Stimulated activated CD8-positive, alpha-beta memory T cell treated with anti-CD3 and anti-CD28 coated beads, Interleukin-4, amount 100 ng/mL, for 24 hours (primary cell): ENCODE measurements at regions not wholly inside any gene's neighbourhood (a gene's known extent, or its start where the extent isn't known, plus 50 kb on each side); places are given as distances from the start of the nearest gene placed in this dataset.

ENCODE experiments used
- DNase-seq: peaks from one replicate; pipeline ENCODE4 v3.0.0-alpha.2; 2020; ENCODE audit warnings: low read depth

GRCh38 chr10:90592638-90593302, 265.1 kb downstream of the HTR7 start:
- no peak for DNase-seq

DNA sequence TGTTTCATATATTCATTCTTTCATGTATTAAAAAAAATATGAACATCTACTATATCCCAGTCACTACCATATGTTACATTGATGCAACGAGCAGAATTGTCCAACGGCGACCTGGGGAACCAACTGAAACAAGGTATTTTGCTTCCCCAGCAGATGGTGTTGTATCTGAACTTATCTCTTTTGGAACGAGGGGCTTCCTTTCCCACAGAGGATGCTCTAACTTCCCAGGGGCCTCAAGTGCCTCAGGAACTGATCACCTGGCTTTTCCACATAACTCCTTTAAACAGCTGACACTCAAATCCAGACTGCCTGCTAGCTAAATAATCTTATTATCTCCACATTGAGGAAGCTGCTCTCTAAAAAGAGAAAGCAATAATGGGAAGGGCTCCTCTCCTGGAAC, 259.3 kb downstream of the HTR7 start:
- DNase-seq: no peak

DNA sequence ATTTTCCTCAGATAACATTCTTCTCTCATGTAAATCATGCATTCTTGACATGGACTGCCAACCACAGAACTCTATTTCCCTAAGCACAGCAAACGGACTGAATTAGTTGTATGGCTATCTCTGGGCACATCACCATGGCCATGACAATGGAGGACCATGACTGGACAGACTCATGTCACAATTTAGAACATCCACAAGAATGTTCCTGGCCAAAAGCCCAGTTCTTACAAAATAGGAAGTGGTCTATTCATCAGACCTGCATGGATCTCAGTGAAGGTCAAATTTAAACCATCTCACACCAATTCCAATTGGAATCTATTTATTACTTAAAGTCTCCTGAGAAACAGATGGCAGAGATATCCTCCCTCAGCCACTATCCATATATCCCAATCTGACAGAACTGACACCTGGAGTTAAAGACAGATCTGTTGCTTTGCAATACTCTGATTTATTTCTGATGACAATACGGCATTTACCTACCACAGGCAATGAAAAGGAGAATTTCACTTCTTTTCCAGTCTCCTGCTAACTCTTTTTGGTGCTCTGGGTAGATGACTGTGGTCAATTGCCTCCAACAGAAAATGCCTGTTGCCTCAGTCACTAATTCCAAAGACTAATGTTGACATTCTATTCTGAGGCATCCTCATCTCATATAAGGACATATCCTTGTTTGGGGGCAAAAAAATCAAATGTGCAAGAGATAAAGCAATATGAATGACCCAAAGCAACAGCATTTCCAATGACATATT, 254.8 kb downstream of the HTR7 start:
- no peak for DNase-seq

DNA sequence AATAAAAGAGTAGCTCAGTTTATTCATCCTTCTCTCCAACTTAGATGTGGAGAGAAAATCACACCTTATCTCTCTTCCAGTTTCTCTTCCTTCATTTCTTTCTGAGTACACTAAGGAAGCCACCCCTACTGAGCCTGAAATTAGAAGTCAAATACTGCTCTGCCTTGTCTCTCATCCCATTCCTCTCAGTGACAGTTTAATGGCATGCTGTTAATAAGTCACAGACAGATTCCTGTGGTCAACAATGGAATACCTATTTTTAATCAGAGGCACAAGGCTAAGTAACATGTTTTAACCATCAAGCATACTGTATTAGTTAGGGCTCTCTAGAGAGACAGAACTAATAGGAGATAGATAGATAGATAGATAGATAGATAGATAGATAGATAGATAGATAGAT, 253.2 kb downstream of the HTR7 start:
- no peak for DNase-seq

GRCh38 chr10:90605506-90605905, 252.3 kb downstream of the HTR7 start:
- DNase-seq: no peak

DNA sequence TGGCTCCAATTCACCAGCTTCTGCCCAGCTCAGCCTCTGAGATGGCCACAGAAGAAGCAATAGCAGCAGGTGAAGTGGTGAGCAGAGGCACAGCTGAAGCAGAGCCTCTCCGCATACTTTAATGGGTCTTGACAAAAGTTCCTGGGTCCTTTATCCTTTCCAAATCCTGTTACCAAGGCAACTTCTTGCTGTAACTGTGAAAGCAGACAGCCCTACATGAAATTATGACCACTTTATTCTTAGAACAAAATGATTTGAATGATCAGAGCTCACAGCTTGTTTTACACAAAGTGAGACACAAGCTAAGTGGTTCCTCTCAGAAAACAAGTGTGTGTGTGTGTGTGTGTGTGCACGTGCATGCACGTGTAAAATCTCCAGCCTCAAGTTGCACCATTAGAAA, 245.6 kb downstream of the HTR7 start:
- no peak for DNase-seq

DNA sequence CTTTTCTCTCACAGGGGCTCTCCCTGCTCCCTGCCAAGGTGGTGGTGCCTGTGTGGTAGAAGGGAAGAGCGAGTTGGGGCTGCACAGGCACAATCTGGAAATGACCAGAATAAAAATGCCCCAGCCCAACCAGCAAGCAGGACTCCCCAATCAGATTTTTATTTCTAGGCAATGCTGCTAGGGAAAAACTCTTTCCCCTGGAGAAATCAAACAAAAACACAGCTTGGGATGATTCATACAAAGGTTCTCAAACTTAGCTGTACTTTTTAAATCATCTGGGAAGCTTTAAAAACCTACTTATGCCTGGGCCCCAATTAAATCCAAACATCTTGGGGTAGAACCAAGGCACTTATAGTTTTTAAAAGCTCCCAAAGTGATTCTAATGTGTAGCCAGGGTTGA, 243.2 kb downstream of the HTR7 start:
- DNase-seq: no peak

GRCh38 chr10:90621577-90621976, 236.3 kb downstream of the HTR7 start:
- no peak for DNase-seq

DNA sequence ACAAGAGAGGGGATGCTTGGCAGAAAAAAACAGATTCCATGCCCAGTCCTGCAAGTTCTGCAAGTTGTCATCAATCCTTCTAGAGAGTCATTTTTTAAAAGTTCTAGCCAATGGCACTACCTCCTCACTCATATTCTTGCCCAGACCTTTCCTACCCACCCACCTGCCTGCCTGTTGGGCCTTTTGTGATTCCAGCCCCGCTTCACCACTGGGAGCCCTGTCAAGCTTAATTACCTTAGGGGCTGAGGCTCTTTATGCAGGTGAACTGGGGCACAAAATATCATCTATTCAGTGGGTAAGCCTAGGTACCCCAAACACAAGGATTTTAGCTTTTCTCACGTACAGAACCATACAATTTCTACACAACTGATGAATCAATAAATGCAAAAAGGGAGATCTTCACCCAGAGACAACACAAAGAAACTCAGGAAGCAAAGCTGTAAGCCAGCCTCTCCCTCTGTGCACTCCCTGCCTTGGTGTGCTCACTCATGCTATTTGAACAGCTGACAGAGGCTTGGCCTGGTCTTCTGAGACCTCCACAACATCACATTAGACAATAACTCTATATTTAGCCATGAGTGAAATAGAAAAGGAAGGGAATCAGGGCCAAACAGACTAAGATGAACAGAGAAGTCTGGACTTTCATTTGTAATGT, 222.6 kb downstream of the HTR7 start:
- no peak for DNase-seq

- no peak for DNase-seq
Measured at GRCh38 chr10:90640756-90641155, 217.1 kb downstream of the HTR7 start.

GRCh38 chr10:90641731-90642130, 216.1 kb downstream of the HTR7 start:
- no peak for DNase-seq

- DNase-seq: no peak
Measured at GRCh38 chr10:90642136-90642535, 215.7 kb downstream of the HTR7 start.

DNA sequence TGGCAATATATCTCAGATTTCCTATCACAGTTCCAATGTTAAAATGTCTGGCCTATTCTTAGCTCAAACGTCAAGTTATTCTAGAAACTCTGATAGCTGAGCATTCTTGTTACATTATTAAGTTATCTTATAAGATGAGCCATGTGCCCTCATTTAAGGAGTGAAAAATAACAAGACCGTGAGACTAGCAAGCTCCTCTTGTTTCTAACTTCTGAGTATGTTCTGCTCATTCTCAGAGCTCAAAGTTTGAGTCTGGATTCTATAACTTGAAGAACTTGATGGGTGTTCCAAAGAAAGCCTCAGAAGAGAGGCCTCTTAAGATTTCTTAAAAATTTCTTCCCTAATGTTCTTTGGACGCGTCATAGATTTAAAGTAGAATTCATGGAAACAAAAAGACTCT, 215.2 kb downstream of the HTR7 start:
- DNase-seq: no peak

GRCh38 chr10:90644165-90644564, 213.7 kb downstream of the HTR7 start:
- DNase-seq: no peak

DNA sequence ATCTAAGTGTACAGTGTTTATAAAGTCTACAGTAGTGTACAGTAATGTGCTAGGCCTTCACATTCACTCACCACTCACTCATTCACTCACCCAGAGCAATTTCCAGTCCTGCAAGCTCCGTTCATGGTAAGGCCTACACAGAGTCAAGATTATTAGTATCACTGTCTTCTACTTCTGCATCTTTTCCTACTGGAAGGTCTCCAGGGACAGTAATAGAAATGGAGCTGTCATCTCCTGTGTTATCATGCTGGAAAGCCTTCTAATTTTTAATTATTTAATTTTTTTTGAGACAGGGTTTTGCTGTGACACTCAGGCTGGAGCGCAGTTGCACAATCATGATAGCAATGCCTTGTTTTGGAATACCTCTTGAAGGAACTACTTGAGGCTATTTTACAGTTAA, 207.0 kb downstream of the HTR7 start:
- DNase-seq: no peak

DNA sequence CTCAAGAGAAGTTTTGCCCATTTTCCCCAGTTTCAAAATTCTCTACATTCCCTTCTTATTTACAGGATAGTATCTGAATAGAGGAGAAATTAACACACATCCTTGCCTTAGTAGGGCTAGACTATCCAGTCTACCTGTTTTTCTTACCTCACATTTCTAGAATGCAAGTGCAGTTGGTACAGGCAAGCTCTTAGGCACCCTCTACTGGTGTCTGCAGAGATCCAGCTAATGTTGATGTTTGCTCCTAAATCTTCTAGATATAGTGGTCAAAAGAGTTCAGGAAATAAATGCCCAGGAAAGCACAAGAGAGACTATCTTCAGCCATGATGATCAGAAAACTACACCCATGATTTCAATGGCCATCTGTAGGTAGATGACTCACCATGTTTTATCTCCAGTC, 205.3 kb downstream of the HTR7 start:
- DNase-seq: no peak

DNA sequence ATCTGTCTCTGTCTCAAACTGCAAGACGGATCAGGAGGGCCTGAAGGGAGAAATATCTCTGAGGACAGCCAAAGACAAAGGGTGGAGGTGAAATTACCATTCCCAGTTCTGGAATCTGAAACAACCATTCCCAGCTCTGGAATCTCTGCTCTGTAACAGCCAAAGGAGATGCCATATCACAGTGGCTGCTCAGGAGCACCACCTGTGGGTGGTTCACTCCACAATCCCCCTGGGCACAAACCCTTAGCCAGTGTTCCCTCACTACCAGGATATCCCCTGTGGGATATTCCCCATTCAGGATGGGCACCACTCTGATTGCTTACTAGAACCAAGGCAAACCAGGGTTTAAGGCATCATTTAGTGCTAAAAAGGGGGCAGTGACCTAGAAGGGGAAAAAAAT, 199.0 kb downstream of the HTR7 start:
- DNase-seq: no peak

DNA sequence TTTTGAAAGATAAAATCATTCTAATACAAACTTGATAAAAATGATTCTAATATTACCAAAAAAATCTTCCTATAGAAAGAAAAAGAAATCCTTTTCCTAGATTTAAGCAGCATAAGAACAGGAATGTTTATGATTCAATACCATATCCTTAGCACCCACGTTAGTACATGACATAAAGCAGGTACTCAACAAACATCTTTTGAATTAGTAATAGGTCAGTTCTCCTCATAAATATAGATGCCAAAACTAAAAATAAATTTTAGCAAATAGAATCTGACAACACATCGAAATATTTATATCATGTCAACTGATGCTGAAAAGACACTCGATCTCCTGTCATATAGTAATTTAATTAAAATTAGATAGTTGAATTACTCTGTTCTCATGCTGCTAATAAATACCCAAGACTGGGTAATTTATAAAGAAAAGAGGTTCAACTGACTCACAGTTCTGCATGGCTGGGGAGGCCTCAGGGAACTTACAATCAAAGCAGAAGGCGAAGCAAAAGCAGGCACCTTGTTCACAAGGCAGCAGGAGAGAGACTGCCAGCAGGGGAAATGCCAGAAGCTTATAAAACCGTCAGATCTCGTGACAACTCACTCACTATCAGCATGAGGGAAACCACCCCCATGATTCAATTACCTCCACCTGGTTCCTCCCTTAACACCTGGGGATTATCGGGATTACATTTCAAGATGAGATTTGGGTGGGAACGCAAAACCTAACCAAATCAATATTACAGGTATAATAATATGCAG, 191.8 kb downstream of the HTR7 start:
- no peak for DNase-seq

- DNase-seq: no peak
Measured at GRCh38 chr10:90674461-90674860, 183.4 kb downstream of the HTR7 start.

- no peak for DNase-seq
Measured at GRCh38 chr10:90674928-90675327, 182.9 kb downstream of the HTR7 start.

DNA sequence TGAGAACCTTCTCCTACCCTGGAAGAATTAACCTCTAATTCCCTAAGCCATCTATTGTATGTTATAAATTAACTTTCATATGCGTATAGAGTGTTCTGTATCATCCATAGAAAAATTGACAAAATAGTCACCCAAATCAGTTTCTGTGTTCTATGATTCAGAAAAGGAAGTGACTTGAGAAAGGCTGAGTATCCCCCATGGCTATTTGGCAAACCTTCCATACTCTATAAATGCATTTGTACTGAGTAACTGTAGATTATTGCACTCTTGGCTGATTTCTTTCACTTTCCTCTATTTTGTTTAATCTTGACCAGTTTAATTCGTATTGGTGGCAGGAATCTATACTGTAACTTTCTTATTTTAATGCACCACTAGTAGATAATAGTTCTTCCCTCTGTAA, 182.2 kb downstream of the HTR7 start:
- DNase-seq: no peak
